ENCODE measurements at regions not wholly inside any gene's neighbourhood (a gene's known extent, or its start where the extent isn't known, plus 50 kb on each side); places are given as distances from the start of the nearest gene placed in this dataset.
"Not testable (repeated sequence)": the region's sequence is repeated elsewhere in the genome, so short reads cannot be mapped to it uniquely, and the experiment has no call there.

GRCh38 chr11:134949121-134950090, 537.4 kb upstream of the B3GAT1 start:
- Mint-ChIP-seq H3K36me3 (no peaks in the 10 kb centered on the region), H3K27me3 (peaks cover 10% of the 10 kb centered on the region), H3K4me1 (no peaks in the 10 kb centered on the region), H3K27ac (no peak overlapping the region), H3K9me3 (no peaks in the 10 kb centered on the region), H3K4me3 (no peak overlapping the region)

DNA sequence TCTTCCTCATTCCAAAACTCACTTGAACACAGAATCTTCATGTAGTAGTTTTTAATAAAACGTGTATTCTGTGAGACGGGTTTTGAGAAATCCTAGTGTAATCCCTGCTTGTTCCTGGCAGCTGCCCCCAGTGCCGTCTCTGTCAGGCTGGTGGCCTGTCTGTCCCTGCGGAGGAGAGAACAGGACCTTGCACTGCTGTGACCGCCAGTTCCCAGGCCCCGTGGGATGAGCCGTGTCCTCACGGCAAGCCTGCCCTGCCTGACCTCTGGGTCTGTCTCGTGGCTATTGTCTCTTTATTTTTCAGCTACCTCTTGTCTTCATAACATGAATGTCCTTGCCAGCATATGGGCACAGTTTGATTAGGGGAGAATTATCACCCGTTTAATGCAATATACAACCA, 535.5 kb upstream of the B3GAT1 start:
- Mint-ChIP-seq H3K9me3 (no peaks in the 10 kb centered on the region), H3K27me3 (peaks cover 9% of the 10 kb centered on the region), H3K27ac (no peak overlapping the region), H3K4me1 (no peaks in the 10 kb centered on the region), H3K36me3 (no peaks in the 10 kb centered on the region), H3K4me3 (no peak overlapping the region)

- peaks cover 7% of the 10 kb centered on the region for H3K27me3 Mint-ChIP-seq
- H3K27ac Mint-ChIP-seq = no peak overlapping the region
- H3K36me3 Mint-ChIP-seq = no peaks in the 10 kb centered on the region
- no peaks in the 10 kb centered on the region for H3K4me1 Mint-ChIP-seq
- H3K9me3 Mint-ChIP-seq = no peaks in the 10 kb centered on the region
- no peak overlapping the region for H3K4me3 Mint-ChIP-seq
These were observed 534.0 kb upstream of the B3GAT1 start for GRCh38 chr11:134945993-134946392.

DNA sequence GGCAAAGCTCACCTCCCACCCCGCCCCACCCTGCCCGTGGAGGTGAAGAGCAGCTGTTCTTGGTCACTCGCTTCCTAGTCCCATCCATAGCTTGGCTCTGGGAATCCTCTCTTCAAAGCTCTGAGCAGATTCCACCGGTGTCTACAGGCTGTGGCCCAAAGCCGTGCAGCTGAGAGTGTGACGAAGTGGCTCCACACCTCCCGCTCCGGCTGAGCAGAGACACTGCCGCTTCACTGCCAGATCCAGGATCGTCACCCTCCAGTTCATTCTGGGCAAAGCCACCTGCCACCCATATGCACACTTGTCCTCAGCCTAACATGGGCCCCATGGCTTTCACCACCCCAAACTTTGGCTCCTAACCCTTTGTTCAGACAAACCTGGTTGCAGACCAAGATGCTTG, 532.9 kb upstream of the B3GAT1 start:
- H3K4me3 Mint-ChIP-seq = no peak overlapping the region
- no peaks in the 10 kb centered on the region for H3K9me3 Mint-ChIP-seq
- peaks cover 7% of the 10 kb centered on the region for H3K27me3 Mint-ChIP-seq
- no peak overlapping the region for H3K27ac Mint-ChIP-seq
- no peaks in the 10 kb centered on the region for H3K4me1 Mint-ChIP-seq
- H3K36me3 Mint-ChIP-seq = no peaks in the 10 kb centered on the region

GRCh38 chr11:134944131-134944530, 532.1 kb upstream of the B3GAT1 start:
- Mint-ChIP-seq H3K27me3 (peaks cover 7% of the 10 kb centered on the region), H3K4me1 (no peaks in the 10 kb centered on the region), H3K36me3 (no peaks in the 10 kb centered on the region), H3K9me3 (no peaks in the 10 kb centered on the region), H3K4me3 (no peak overlapping the region), H3K27ac (no peak overlapping the region)

DNA sequence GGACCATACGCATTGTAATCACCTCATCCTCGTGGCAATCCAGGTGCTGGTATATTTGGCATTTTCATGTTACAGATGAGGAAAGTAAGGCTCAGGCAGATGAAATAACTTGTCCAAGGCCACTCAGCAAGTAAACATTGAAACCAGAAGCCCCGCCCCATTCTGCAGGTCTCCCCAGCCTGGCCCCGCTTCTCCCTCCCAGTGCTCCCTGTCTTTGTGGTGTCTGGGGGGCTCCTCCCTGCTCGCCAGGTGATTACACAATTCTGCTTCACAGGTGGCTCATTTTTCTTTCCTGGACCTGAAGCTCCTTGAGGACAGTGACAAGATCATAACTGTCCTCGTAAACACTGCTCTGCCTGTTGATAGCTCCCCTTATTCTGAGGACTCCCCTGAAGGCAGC, 531.5 kb upstream of the B3GAT1 start:
- H3K27ac Mint-ChIP-seq = no peak overlapping the region

GRCh38 chr11:134942681-134943080, 530.6 kb upstream of the B3GAT1 start:
- H3K36me3 Mint-ChIP-seq = no peaks in the 10 kb centered on the region
- H3K4me1 Mint-ChIP-seq = no peaks in the 10 kb centered on the region
- H3K9me3 Mint-ChIP-seq = no peaks in the 10 kb centered on the region
- no peak overlapping the region for H3K4me3 Mint-ChIP-seq
- no peak overlapping the region for H3K27ac Mint-ChIP-seq
- peaks cover 7% of the 10 kb centered on the region for H3K27me3 Mint-ChIP-seq

More for the DNA sequence above, 531.5 kb upstream of the B3GAT1 start:
- H3K36me3 Mint-ChIP-seq = no peaks in the 10 kb centered on the region
- H3K9me3 Mint-ChIP-seq = no peaks in the 10 kb centered on the region
- H3K27me3 Mint-ChIP-seq = peaks cover 7% of the 10 kb centered on the region
- no peak overlapping the region for H3K4me3 Mint-ChIP-seq
- no peaks in the 10 kb centered on the region for H3K4me1 Mint-ChIP-seq

DNA sequence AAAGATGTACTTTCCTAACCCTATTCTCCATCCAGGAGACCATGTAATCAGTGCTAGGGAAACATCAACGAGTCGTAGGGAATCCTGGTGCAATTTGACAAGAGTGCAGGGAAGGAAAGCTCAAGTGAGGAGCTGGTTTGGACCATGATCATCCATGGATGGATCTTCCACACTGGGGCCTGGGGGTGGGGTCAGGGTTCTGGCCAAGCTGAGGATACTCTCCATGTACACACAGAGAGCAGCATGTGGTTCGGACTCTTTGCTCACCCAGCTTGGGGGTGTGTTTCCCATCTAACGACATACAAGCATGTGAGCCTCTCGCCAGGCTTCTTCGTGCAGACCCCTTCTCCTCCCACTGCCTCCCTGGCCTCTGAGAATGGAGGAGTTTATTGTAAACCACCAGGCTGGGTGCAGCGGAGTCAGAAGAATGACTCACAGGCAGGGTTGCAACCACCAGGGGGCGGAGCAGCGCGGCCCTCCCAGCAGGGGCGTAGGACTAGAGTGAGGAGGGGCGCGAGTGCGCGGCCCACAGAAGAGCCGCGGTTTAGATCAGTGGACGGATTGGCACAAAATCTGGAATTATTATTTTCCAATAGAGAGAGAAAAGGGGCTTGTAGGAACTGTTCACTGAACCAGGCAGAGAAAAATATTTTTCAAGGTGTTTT, 530.0 kb upstream of the B3GAT1 start:
- H3K9me3 Mint-ChIP-seq, H3K27ac Mint-ChIP-seq, H3K36me3 Mint-ChIP-seq: not testable (repeated sequence)

DNA sequence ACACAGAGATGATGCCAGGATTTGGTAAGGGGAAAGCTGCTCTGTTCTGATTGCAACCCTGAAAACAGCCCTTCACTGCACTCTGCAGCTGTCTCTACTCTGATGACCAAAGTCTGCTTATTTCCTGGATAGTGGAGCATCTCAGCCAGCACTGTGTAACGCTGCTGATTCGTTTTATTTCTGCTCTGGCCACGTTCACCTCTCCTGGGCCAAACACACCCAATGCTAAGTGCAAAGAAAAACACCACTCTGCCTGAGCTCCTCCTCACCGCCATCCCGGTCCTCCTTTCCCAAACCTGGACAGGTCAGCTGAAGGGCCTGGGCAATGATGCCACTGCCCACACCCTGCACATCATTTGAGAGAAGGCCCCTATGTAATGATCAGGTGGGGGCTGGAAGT, 529.3 kb upstream of the B3GAT1 start:
- no peaks in the 10 kb centered on the region for H3K9me3 Mint-ChIP-seq
- peaks cover 7% of the 10 kb centered on the region for H3K27me3 Mint-ChIP-seq
- no peak overlapping the region for H3K4me3 Mint-ChIP-seq
- H3K4me1 Mint-ChIP-seq = no peaks in the 10 kb centered on the region
- no peaks in the 10 kb centered on the region for H3K36me3 Mint-ChIP-seq
- no peak overlapping the region for H3K27ac Mint-ChIP-seq

More for the DNA sequence above, 530.0 kb upstream of the B3GAT1 start:
- H3K4me1 Mint-ChIP-seq, H3K27me3 Mint-ChIP-seq, H3K4me3 Mint-ChIP-seq: not testable (repeated sequence)

DNA sequence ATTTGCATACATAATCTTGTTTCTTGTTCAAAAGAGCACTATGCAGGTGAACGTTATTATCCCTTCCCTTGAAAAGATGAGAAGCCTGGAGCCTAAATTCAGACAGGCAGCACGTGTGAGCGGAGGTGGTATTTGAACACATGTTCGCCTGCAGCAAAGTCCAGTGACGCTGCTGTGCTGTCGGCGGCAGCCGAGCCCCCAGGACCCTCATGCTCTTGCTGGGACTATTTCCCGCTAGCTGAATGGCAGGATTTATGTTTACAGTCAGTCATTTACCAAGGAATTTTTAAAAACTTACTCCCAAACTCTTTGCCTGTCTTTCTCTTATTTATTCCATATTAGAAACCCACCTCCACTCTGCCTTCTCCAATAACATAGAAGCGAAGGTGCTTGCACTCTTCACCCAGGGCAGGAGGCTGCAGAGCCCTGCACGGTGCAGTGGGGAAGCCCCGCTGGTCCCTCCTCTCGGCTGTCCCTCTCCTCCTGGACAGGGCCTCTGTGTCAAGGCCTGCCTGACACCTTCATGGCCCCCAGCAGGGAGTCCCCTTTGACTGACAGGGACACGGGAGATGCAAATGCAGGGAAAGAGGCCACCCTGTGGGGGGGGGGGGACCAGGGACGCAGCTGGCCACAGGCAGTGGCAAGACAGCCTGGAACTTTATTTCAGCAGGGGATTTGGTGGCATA, 528.5 kb upstream of the B3GAT1 start:
- Mint-ChIP-seq H3K27me3 (peaks cover 5% of the 10 kb centered on the region), H3K36me3 (no peaks in the 10 kb centered on the region), H3K4me3 (no peak overlapping the region), H3K27ac (no peak overlapping the region), H3K9me3 (no peaks in the 10 kb centered on the region), H3K4me1 (no peaks in the 10 kb centered on the region)

GRCh38 chr11:134939905-134940304, 527.9 kb upstream of the B3GAT1 start:
- H3K36me3 Mint-ChIP-seq = no peaks in the 10 kb centered on the region
- no peak overlapping the region for H3K4me3 Mint-ChIP-seq
- no peak overlapping the region for H3K27ac Mint-ChIP-seq
- peaks cover 5% of the 10 kb centered on the region for H3K27me3 Mint-ChIP-seq
- no peaks in the 10 kb centered on the region for H3K4me1 Mint-ChIP-seq
- H3K9me3 Mint-ChIP-seq = no peaks in the 10 kb centered on the region

DNA sequence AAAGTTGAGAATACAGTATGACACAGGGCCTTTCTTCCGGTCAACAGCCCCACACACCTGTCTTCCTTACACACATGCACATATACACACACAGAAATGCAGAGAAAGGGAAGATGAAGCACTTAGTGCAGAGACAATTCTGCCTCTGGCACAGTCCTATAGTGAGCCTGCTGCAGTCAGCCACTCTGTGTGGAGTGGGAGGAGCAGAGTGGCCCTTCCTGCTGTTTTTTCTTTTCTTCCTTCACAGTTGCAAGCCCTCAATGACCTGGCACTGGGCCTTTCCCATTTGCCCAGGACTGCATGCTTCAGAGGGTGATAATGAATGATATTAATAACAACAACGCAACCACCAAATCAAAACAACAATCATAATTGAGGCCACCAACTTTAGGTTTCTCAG, 527.0 kb upstream of the B3GAT1 start:
- Mint-ChIP-seq H3K9me3 (no peaks in the 10 kb centered on the region), H3K4me3 (no peak overlapping the region), H3K27me3 (peaks cover 3% of the 10 kb centered on the region), H3K4me1 (no peaks in the 10 kb centered on the region), H3K36me3 (no peaks in the 10 kb centered on the region), H3K27ac (no peak overlapping the region)

DNA sequence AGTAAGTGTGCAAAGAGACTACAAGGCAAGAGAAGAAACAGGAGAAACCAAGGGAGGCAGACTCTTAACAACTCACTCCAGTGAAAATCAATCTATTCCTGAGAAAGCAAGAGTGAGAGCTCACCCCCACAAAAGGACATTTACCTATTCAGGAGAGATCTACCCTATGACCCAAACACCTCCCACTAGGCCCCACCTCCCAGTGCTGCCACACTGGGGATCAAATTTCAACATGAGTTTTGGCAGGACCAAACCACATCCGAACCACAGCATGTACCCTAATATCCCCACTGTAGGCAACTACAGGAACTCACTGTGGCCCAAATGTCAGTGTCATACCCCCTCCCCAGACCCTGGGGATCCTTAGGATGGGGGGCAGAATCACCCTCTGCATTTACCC, 526.2 kb upstream of the B3GAT1 start:
- H3K27ac Mint-ChIP-seq = no peak overlapping the region
- H3K27me3 Mint-ChIP-seq = peaks cover 6% of the 10 kb centered on the region
- no peak overlapping the region for H3K4me3 Mint-ChIP-seq
- H3K4me1 Mint-ChIP-seq = no peaks in the 10 kb centered on the region
- H3K36me3 Mint-ChIP-seq = no peaks in the 10 kb centered on the region
- H3K9me3 Mint-ChIP-seq = no peaks in the 10 kb centered on the region

DNA sequence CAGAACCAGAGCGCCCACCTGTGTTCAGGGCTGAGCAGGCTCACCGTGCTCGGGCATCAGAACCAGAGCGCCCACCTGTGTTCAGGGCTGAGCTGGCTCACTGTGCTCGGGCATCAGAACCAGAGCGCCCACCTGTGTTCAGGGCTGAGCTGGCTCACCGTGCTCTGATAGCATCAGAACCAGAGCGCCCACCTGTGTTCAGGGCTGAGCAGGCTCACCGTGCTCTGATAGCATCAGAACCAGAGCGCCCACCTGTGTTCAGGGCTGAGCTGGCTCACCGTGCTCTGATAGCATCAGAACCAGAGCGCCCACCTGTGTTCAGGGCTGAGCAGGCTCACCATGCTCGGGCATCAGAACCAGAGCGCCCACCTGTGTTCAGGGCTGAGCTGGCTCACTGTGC, 525.2 kb upstream of the B3GAT1 start:
- H3K4me1 Mint-ChIP-seq, H3K27ac Mint-ChIP-seq, H3K9me3 Mint-ChIP-seq, H3K27me3 Mint-ChIP-seq, H3K4me3 Mint-ChIP-seq, H3K36me3 Mint-ChIP-seq: not testable (repeated sequence)

DNA sequence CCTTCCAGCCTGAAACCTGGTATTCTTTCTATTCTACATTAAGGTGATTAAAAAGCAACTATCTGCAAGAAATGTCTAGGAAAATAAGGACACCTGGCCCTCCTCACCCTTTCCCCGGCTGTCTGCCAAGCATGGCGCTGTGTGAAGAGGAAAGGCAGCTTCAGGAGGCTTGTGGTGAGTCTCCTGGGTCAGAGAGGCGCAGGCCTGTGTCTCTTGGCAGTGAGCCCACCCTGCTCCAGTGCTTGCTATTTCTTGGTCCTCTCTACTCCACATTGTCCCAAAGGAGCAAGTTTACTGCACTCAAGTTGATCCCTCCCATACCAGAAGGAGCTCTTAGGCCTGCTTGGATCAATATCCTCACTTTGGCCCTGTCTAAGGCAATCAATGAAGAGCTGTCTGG, 520.7 kb upstream of the B3GAT1 start:
- H3K4me3 Mint-ChIP-seq = no peak overlapping the region
- H3K4me1 Mint-ChIP-seq = no peaks in the 10 kb centered on the region
- peaks cover 8% of the 10 kb centered on the region for H3K27me3 Mint-ChIP-seq
- H3K27ac Mint-ChIP-seq = no peak overlapping the region
- H3K9me3 Mint-ChIP-seq = peaks cover 4% of the 10 kb centered on the region
- no peaks in the 10 kb centered on the region for H3K36me3 Mint-ChIP-seq

DNA sequence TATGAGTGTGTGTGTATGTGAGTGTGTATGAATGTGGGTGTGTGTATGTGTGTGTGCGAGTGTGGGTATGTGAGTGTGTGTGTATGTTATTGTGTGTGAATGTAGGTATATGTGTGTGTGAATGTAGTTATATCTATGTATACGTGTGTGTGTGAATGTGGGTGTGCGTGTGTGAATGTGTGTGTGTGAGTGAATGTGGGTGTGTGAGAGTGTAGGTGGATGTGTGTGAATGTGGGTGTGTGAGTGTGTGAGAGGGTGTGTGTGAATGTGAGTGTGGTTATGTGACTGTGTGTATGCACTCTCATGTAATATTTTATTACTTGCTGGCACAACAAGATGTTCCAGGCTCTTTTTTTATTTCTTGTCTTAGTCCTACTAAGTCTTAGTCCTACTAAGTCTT, 513.4 kb upstream of the B3GAT1 start:
- Mint-ChIP-seq H3K9me3 (peaks cover 4% of the 10 kb centered on the region), H3K27ac (no peak overlapping the region), H3K4me3 (no peak overlapping the region), H3K36me3 (no peaks in the 10 kb centered on the region), H3K27me3 (peaks cover 13% of the 10 kb centered on the region), H3K4me1 (no peaks in the 10 kb centered on the region)
